ENCODE measurements at regions not wholly inside any gene's neighbourhood (a gene's known extent, or its start where the extent isn't known, plus 50 kb on each side); places are given as distances from the start of the nearest gene placed in this dataset.
A peak's percentile ranks its signal among the peaks of the same experiment; 100 is the strongest.

- DNase-seq: no peak
These were observed 289.8 kb downstream of the CTTN start for GRCh38 chr11:70688142-70688541.

GRCh38 chr11:70689764-70690163 is 291.4 kb downstream of the CTTN start:
- DNase-seq: no peak

- DNase-seq: no peak
These were observed 293.8 kb downstream of the CTTN start for GRCh38 chr11:70692131-70692530.

GRCh38 chr11:70694371-70694770 is 296.0 kb downstream of the CTTN start:
- no peak for DNase-seq

- DNase-seq: no peak
These were observed 297.0 kb downstream of the CTTN start for GRCh38 chr11:70695086-70695960.

- DNase-seq: no peak
These were observed 297.7 kb downstream of the CTTN start for GRCh38 chr11:70696076-70696475.

GRCh38 chr11:70696564-70696963 is 298.2 kb downstream of the CTTN start:
- no peak for DNase-seq

- no peak for DNase-seq
These were observed 299.4 kb downstream of the CTTN start for GRCh38 chr11:70697701-70698100.

GRCh38 chr11:70698871-70699270 is 300.5 kb downstream of the CTTN start:
- no peak for DNase-seq

- peak; percentile 10 for DNase-seq
These were observed 301.2 kb downstream of the CTTN start for GRCh38 chr11:70699294-70700221.

GRCh38 chr11:70700453-70700852 is 302.1 kb downstream of the CTTN start:
- DNase-seq: no peak

GRCh38 chr11:70700871-70701270 is 302.5 kb downstream of the CTTN start:
- DNase-seq: no peak

- DNase-seq: no peak
These were observed 303.8 kb downstream of the CTTN start for GRCh38 chr11:70702040-70702648.

GRCh38 chr11:70703141-70704064 is 305.1 kb downstream of the CTTN start:
- DNase-seq: no peak

- DNase-seq: no peak
These were observed 306.8 kb downstream of the CTTN start for GRCh38 chr11:70705097-70705496.

GRCh38 chr11:70705930-70706329 is 307.6 kb downstream of the CTTN start:
- no peak for DNase-seq

- DNase-seq: no peak
These were observed 309.5 kb downstream of the CTTN start for GRCh38 chr11:70707821-70708220.

GRCh38 chr11:70709596-70709995 is 311.3 kb downstream of the CTTN start:
- no peak for DNase-seq

GRCh38 chr11:70710192-70710591 is 311.9 kb downstream of the CTTN start:
- DNase-seq: no peak

- DNase-seq: no peak
These were observed 312.3 kb downstream of the CTTN start for GRCh38 chr11:70710601-70711000.

GRCh38 chr11:70711095-70711910 is 313.0 kb downstream of the CTTN start:
- DNase-seq: no peak

- no peak for DNase-seq
These were observed 313.5 kb downstream of the CTTN start for GRCh38 chr11:70711911-70712185.
